ENCODE measurements at regions not wholly inside any gene's neighbourhood (a gene's known extent, or its start where the extent isn't known, plus 50 kb on each side); places are given as distances from the start of the nearest gene placed in this dataset.
"Not testable (repeated sequence)": the region's sequence is repeated elsewhere in the genome, so short reads cannot be mapped to it uniquely, and the experiment has no call there.

- not testable (repeated sequence) for DNase-seq (ENCODE audit: low read depth in 2 of 2)
Observed at GRCh38 chr1:161454865-161455707, 50.2 kb upstream of the FCGR2A start.

GRCh38 chr1:161453950-161454864 is 51.0 kb upstream of the FCGR2A start:
- not testable (repeated sequence) for DNase-seq (ENCODE audit: low read depth in 2 of 2)

GRCh38 chr1:161451698-161452348 is 53.4 kb upstream of the FCGR2A start:
- not testable (repeated sequence) for DNase-seq (ENCODE audit: low read depth in 2 of 2)

DNA sequence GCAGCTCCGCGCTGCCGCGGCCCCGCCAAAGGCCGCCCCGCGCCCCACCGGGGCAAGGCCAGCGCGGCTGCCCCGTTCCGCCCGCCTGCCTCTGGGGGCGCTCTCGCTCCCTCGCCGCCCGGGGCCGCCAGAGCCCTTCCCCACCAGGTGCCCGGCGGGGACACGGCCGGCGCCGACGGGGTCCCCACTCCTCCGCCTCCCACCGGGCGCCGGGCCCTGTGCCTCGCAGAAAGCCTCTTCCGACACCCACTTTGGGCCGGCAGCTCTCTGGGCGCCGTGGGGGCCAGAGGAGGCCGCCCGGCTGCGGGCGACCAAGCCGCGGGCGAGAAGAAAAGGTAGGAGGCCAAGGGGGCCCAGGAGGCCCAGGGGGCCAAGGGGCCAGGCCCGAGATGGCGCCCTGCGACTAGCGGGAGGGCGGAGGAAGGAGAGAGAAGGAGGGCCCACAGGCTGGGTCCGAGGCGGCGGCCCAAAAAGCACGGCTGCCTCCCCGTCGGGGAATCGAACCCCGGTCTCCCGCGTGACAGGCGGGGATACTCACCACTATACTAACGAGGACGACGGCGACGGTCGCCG is 57.4 kb upstream of the FCGR2A start:
- DNase-seq (ENCODE audit: low read depth in 2 of 2) = not testable (repeated sequence)

DNA sequence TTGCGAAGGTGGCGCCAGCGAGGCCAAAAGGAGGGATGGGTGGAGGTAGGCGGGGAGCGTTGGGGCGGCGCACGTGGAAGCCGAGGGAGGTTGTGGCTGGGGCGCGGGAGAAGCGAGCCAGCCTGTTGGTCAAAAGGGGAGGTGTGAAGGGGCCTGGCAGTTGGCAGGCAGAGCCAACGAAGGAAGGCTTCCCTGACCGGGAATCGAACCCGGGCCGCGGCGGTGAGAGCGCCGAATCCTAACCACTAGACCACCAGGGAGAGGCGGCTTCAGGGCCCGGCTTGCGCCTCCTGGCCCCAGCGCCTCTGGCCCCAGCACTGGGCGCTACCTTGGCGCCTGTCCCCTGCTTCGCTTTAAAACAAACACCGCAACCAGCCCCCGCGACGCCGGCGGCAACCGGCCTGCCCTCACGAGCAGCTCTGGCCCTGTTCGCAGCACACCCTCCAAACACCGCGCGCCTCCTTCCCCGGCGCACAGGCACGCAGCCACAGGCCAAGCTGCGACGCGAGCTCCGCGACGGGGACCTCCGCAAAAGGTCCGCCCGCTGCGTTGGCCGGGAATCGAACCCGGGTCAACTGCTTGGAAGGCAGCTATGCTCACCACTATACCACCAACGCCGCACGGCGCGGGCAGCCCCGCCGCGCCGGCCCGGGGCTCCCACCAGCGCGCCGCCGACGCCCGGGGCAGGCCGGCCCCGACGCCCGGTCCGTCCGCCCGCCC is 58.1 kb upstream of the FCGR2A start:
- not testable (repeated sequence) for DNase-seq (ENCODE audit: low read depth in 2 of 2)

- not testable (repeated sequence) for DNase-seq (ENCODE audit: low read depth in 2 of 2)
Observed at GRCh38 chr1:161444725-161445124, 60.5 kb upstream of the FCGR2A start.

DNA sequence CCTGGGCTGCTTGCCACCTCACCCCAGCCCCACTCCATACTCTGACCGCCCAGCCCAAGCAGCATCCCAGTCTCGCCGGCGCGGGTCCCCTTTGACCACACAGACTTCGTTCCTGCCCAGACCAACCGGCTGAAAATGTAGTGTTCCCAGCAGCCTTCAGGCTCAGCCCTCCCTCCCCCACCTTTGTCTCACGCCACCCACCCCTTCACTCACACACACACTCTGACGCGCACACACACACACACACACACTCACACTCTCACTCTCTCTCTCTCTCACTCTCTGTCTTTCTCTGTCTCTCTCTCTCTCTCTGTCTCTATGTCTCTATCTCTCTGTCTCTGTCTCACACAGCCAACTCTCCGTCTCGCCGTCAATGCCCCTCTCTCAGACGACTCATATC is 61.0 kb upstream of the FCGR2A start:
- DNase-seq (ENCODE audit: low read depth in 2 of 2) = not testable (repeated sequence)

GRCh38 chr1:161440312-161440894 is 64.9 kb upstream of the FCGR2A start:
- DNase-seq (ENCODE audit: low read depth in 2 of 2) = peak; percentile 52 to 56

- peak in 1 of 2 donors; percentile 19 for DNase-seq (ENCODE audit: low read depth in 2 of 2)
Observed at GRCh38 chr1:161439280-161440232, 65.7 kb upstream of the FCGR2A start.

DNA sequence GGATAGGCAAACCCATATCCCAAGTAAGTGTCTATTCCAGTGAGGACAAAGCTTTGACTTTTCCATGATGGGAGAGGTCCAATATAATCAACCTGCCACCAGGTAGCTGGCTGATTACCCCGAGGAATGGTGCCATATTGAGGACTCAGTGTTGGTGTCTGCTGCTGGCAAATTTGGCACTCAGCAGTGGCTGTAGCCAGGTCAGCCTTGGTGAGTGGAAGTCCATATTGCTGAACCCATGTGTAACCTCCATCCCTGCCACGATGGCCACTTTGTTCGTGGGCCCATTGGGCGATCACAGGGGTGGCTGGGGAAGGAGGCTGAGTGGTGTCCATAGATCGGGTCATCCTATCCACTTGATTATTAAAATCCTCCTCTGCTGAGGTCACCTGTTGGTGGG is 65.5 kb upstream of the CFAP126 start:
- not testable (repeated sequence) for DNase-seq (ENCODE audit: low read depth in 2 of 2)

- DNase-seq (ENCODE audit: low read depth in 2 of 2) = no peak
Observed at GRCh38 chr1:161432091-161432490, 64.4 kb upstream of the CFAP126 start.

DNA sequence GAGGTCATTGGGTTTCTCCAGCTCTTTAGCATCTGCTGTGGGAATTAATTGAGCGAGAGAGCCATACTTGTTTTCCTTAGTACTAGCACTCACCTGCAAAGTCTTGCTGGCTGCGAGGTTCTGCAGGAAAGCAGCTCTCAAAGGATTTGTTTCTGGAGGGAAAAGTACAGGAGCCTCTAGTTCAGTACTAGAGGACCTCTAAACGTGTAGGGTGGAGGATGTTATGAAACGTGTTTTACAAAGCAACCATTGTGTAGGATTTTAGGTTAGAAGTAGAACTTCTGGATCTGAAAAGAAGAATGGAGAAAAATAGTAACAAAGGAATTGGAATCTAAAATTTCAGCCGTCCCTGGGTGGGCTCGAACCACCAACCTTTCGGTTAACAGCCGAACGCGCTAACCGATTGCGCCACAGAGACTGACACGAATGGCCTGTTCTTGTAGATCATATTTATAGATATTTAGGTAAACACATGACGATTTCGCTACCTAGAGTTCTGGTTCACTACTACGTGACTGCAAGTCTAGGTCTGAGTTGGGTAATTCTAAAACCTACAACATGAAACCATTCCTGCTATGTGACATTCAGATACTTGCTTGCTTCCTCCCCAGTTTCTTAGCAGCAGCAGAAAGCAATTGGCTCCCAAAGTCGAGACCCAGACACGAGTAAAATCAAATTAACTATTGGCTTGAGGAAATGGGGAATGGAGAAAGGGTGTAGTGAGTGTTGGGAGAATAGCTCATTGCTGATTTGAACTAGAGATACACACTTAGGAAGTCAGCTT is 60.2 kb upstream of the CFAP126 start:
- DNase-seq (ENCODE audit: low read depth in 2 of 2) = peak; percentile 6 to 48

DNA sequence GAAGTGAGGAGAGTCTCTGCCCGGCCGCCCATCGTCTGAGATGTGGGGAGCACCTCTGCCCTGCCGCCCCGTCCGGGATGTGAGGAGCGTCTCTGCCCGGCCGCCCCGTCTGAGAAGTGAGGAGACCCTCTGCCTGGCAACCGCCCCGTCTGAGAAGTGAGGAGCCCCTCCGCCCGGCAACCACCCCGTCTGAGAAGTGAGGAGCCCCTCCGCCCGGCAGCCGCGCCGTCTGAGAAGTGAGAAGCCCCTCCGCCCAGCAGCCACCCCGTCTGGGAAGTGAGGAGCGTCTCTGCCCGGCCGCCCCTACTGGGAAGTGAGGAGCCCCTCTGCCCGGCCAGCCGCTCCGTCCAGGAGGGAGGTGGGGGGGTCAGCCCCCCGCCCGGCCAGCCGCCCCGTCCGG is 55.2 kb upstream of the CFAP126 start:
- DNase-seq (ENCODE audit: low read depth in 2 of 2) = not testable (repeated sequence)

- DNase-seq (ENCODE audit: low read depth in 2 of 2) = no peak
Observed at GRCh38 chr1:161421456-161421855, 53.8 kb upstream of the CFAP126 start.

DNA sequence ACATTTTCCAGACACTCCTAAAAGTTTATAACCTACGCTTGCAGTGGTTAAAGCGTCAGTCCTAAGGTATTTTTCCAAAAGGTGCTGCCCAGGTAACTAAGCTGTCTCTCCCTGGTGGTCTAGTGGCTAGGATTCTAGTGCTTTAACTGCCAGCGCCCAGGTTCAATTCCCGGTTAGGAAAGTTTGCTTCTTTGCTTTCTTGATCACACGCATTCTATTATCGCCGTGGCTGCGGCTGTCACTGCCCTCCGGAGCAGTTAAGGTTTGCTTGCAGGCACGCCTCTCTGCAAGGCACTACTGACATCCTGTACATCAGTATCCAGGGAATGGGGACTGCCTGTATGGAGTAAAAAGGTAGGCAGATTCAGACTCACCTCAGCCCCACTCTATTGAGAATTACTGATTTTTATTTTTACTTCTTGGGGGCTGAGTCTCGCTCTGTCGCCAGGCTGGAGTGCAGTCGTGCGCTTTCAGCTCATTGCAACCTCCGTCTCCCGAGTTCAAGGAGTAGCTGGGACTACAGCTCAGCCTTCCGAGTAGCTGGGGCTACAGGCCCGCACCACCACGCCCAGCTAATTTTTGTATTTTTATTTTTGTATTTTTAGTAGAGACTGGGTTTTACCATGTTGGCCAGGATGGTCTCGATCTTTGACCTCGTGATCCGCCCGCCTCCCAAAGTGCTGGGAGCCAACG is 53.2 kb upstream of the CFAP126 start:
- DNase-seq (ENCODE audit: low read depth in 2 of 2) = no peak

- DNase-seq (ENCODE audit: low read depth in 2 of 2) = not testable (repeated sequence)
Observed at GRCh38 chr1:161417536-161417935, 49.9 kb upstream of the CFAP126 start.
